Amniotic epithelial cell (primary cell): ENCODE measurements at regions not wholly inside any gene's neighbourhood (a gene's known extent, or its start where the extent isn't known, plus 50 kb on each side); places are given as distances from the start of the nearest gene placed in this dataset.
"Not testable (repeated sequence)": the region's sequence is repeated elsewhere in the genome, so short reads cannot be mapped to it uniquely, and the experiment has no call there.

Source experiments
- DNase-seq: peaks from one replicate; pipeline ENCODE4 v3.0.0-alpha.2; 2010; ENCODE audit warnings: low read depth

DNA sequence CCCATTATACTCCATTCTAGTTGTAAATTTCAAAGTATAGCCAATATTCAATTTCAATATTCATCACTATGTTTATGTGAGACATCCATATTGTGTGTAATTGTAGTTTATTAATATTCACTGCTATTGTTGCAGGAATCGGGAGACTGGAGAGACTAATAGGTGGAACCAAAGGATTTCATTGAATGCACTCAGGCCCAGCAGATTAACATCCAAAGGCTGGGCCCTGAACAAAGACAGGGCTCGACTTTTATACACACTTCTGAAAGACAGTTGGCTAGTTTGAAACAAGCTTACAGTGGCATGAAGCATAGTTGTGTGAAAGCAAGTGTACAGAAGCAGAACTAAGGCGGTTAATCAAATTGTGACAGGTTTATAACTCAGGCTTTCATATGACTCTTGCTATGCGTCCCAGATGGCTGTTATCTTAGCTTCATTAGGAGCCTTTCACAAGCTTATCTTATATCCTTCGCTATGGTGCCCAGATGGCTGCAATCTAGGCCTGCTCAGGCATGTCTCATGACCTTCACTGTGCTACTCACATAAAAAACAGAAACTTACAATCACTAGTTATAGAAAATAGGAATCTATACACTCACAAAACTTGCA, 1038.8 kb upstream of the EPHA6 start:
- peak; percentile 9 for DNase-seq

DNA sequence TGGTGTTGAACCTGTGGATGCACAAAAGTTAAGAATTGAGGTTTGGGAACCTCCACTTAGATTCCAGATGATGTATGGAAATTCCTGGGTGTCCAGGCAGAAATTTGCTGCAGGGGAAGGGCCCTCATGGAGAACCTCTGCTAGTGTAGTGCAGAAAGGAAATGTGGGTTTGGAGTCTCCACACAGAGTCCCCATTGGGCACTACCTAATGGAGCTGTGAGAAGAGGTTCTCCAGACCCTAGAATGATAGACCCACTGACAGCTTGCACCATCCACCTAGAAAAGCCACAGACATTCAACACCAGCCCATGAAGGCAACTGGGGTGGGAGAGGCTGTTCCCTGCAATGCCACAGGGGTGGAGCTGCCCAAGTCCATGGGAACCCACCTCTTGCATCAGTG, 1032.8 kb upstream of the EPHA6 start:
- DNase-seq: no peak

DNA sequence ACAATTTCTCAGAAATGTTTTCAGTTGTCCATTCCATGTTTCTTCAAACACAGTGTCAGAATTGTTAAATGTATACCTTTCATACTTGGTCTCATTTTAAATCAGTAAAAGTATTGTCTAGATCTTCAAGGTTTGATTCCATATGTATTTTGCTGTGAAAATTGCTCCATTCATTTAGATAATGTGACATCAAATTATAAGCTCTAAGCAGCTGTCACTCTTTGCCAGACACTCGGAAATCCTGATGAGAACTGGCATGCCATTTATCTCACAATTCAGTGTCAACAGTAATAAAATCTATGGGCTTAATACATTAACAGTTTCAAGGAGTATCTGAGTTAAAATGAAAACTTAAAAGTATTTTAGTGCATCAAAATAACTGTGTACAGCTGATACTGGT, 1025.3 kb upstream of the EPHA6 start:
- no peak for DNase-seq

DNA sequence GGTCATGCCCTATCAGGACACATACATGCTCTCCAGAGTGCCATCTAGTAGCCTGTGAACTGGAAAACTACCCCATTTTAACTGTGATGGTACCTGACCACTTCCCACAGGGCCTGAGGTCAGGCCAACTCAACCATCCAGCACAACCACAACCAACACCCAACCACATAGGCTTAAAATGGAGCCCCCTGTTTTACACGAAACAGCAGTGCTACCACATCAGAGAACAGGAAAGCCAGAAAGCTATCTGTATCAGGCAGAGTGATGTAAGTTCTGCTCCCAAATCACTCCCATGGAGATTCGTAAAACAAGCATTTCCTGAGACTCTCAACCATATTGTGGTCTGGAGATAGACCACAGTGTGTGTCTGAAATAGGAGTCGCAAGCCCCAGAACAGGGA, 1017.3 kb upstream of the EPHA6 start:
- DNase-seq: no peak

DNA sequence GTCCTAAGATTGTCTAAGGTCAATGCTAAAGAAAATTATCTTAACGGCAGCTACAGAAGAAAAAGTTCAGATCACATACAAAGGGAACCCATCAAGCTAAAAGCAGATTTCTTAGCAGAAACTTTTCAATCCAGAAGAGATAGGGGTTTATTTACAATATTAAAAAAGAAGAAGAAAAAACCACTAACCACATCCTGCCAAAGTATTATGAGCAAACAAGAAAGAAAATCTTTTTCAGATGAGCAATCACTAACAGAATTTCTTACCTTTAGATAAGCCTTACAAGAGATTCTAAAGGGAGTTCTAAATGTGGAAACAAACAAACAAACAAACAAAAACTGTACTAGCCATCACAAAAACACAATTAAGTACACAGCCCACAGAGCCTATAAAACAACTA, 1015.8 kb upstream of the EPHA6 start:
- DNase-seq: peak; percentile 40

DNA sequence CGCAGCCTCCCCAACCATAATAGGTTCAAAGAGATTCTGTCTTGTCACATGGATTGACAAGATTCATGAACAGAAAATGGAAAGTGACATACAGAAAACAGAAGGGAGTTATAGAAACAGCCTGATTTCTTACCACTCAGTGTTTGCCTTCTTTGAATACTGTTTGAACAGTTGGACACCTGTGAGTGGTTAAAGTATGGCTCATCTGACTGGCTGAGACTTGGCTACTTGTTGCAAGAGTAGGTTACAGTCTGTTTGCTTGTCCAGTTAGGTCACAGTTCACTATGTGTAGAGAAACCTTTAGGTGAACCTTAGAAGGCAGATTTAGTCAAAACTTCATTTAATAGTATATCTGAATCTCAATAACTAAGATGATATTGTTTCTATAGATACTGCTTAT, 1003.9 kb upstream of the EPHA6 start:
- DNase-seq: no peak

DNA sequence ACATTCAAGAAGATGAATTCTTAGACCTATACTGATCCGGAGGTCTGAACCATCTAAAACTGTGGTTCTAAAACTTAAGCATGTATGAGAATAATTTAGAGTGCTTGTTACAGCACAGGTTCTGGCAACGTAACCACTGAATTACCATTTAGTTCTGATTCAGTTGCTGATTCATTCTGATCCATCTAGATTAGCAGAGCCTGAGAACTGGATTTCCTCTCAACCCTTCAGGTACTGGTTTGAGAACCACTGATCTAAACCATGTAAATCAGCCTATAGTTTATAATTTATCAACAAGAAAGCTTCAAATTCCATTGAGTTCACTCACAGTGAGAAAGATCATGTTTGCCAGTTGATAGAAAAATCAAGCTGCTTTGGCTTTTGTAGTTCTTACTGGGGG, 1001.1 kb upstream of the EPHA6 start:
- DNase-seq: peak; percentile 71

DNA sequence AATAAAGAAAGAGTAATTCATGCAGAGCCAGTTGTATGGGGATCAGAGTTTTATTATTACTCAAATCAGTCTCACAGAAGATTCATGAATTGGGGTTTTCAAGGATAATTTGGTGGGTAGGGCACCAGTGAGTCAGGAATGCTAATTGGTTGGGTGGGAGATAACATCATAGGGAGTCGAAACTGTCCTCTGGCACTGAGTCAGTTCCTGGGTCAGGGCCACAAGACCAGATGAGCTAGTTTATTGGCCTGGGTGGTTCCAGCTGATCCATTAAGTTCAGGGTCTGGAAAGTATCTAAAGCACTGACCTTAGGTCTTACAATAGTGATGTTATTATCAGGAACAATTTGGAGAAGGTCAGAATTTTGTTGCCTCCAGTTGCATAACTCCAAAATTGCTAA, 998.6 kb upstream of the EPHA6 start:
- DNase-seq: peak; percentile 51

DNA sequence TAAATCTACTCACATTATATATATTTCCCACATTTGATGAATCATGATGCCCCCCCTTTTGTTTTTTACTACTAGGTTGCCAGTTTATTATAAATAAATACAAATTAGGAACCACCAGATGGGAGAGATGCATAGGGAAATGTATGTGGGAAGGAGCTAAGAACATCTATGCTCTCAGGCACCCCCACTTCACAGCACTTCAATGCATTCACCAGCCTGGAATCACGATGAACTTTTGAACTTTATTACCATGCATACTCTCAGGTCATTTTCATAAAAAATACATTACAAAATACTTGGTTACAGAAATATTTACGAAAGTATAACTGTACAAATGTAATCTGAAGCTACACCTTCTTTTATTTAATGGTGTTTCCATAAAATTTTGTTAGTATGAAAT, 988.0 kb upstream of the EPHA6 start:
- DNase-seq: no peak

DNA sequence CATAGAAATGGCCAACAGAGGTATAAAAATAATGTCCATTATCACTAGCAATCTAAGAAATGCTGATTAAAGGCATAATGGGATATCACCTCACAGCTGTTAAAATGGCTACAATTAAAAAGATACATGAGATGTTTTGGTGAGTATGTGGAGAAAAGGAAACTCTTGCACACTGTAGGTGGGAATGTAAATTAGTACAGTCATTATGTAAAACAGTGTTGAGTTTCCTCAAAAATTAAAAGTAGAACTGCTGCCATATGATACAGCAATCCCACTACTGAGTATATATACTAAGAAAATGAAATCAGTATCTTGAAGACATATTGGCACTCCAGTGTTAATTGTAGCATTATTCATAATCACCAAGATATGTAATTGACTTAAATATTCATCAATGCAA, 982.2 kb upstream of the EPHA6 start:
- DNase-seq: no peak

DNA sequence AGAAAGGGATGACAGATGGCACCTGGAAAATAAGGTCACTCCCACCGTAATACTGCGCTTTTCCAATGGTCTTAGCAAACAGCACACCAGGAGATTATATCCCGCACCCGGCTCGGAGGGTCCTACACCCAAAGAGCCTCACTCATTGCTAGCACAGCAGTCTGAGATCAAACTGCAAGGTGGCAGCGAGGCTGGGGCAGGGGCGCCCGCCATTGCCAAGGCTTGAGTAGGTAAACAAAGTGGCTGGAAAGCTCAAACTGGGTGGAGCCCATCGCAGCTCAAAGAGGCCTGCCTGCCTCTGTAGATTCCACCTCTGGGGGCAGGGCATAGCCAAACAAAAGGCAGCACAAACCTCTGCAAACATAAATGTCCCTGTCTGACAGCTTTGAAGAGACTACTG, 953.8 kb upstream of the EPHA6 start:
- DNase-seq: not testable (repeated sequence)

DNA sequence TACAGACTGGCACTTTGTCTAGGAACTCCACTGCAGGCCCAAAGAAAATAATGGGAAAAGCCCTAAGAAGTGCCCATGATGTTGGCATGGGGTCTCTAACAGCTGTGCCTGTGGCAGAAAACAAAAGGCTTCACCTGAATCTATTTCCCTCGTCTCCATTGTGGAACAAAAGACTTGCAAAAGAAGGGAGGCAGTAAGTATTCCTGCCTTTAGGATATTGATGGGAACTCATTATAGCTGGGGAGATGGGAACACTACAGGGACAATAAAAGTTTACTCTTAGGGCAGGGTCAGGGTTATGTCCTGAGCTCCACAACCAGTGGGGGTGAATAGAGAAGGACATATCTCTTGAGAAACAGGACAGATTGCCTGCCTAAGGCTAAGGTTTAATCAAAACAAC, 930.6 kb upstream of the EPHA6 start:
- DNase-seq: no peak

DNA sequence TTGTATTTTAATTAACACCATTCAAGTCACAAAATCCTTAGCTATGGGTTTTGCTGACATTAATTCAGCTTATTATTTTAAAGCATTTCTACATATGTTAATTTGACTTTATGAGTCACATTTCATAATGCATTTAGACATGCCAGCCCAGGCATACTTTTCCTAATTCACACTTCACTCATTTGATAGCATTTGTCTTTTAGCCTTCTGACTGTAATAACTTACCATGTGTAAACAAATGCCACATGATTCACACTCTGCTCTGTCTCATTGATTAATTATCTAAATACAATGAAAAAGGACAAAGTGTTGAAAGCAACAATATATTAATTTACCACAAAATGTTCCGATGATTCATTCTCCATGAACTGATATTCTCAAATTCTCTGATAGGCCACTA, 927.8 kb upstream of the EPHA6 start:
- peak; percentile 40 for DNase-seq

DNA sequence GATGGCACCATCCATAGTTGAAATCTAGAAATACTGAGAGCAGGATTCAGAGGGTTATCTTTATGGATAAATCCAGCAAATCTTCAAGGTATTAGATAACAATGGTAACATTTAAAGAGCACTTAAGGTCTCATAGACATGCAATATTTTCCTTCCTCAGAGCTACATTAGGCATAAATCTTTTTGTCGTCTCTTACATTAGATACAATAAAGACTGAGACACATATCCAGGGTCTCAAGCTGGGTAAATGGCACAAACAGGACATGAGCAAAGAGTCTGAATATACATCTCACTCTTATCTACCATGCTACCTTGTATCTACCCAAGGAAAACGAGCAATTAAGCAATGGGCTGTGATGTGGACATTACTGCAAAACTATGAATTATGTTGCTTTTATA, 927.3 kb upstream of the EPHA6 start:
- DNase-seq: no peak

DNA sequence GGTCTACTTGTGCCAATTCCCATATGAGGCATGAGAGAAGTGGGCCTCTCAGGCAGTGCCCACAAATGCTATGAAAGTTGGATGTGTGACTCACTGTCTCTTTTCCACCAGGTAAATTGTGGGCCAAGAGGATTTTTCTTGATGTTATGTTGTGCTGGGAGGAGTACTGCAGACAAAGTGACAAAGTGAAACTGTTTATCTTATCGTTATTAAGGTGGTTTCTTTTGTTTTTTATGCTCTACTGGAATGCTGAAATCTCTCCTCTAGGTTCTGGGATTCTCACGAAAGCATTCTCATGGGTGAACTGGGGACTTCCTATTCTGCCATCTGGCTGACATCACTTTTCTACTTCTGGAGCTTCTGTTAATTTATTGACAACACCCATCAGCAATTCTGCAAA, 919.6 kb upstream of the EPHA6 start:
- no peak for DNase-seq

DNA sequence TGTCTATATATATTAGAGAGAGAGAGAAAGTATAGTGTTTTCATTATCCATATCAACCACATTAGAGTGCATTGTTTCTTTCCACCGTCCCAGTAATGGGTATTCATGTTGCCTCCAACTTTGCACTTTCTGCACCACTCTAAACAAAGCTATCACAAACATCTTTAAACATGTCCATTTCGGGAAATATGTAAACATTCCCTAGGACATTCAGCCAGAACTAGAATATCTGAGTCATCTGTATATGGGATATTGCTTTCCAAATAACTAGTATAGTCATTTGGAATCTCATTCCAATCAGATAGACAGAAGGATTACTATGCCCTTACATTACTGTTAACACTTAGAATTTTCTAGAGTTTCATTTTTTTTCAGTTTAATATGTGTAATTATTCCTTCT, 914.9 kb upstream of the EPHA6 start:
- DNase-seq: peak; percentile 26

DNA sequence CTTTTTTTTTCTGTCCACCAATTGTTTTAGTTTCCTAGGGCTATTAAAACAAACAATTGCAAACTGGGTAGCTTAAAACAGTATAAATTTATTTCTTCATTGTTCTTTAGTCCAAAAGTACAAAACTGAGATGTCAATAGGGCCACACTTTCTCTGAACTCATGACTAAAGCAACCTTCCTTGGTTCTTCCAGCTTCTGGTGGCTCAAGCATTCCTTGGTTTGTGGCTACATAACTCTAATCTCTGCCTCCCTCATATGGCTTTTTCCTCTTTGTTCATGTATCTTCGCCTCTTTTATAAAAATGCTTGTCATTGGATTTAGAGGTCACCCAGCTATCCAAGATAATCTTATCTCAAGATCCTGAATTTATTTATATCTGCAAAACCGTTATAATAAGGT, 914.5 kb upstream of the EPHA6 start:
- peak; percentile 49 for DNase-seq

DNA sequence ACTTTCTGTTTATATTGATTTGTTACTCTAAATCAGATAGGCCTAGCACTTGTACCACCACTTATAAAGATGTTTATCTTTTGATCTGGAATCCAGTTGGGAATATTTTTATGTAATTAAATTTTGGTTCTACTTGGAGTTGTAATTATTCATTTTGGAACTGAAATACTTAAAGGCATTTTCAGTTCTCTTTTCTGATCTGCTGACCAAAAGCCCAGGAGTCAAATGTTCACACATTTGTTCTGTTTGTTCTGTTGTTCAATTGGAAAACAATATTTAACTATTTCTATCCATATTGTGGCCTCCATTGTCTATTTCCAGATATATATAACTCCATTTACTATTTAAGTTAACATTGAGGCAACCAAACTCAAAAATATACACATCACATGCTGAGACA, 912.4 kb upstream of the EPHA6 start:
- DNase-seq: no peak

DNA sequence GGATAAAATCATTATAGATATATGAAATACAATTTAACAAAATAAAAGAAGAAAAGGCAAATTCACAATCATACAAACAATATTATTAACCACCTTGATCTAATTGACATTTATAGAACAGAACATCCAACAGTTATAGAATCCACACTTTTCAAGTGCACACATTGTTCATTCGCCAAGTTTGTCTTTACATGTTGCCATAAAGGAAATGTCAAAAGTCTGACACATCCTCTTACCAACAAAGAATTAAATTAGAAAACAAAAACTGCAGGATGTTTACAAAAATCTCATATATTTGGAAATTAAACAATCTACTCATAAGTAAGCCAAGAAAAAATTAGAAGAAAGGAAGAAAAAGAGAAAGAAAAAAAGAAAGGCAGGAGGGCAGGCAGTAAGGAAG, 909.2 kb upstream of the EPHA6 start:
- DNase-seq: no peak

DNA sequence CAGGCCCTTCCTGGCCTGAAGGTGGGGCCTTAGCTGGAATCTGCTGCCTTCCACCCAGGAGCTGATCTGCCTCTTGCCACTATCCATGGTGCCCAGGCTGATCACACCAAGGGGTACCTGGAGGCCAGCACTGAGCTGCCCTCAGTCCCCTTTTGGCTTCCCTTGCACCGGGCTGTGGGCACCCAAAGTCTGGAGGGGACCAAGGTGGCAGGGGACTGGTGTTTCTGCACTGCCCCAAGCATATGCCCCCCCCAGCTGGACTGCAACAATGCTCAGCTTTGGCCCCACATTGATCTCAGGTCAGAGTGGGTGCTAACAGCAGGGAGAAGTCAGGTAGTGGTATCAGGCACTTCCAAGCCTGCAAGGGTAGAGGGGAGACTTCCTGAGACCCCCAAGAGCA, 902.6 kb upstream of the EPHA6 start:
- no peak for DNase-seq

DNA sequence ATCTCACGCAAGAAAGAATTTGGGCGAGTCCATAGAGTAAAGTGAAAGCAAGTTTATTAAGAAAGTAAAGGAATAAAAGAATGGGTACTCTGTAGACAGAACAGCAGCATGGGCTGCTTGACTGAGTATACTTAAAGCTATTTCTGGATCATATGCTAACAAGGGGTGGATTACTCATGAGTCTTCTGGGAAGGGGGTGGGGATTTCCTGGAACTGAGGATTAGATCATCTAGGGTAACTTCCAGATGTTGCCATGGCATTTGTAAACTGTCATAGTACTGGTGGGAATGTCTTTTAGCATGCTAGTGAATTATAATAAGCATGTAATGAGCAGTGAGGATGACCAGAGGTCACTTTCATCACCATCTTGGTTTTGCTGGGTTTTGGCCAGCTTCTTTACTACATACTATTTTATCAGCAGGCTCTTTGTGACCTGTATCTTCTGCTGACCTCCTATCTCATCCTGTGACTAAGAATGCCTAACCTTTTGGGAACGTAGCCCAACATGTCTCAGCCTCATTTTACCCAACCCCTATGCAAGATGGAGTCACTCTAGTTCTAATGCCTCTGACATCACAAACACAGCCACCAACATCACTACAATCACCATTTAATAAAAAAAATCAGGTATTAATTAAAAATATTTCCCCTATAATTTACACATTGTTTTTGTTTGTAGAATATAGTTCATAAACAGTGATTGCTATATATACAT, 890.7 kb upstream of the EPHA6 start:
- peak; percentile 98 for DNase-seq

DNA sequence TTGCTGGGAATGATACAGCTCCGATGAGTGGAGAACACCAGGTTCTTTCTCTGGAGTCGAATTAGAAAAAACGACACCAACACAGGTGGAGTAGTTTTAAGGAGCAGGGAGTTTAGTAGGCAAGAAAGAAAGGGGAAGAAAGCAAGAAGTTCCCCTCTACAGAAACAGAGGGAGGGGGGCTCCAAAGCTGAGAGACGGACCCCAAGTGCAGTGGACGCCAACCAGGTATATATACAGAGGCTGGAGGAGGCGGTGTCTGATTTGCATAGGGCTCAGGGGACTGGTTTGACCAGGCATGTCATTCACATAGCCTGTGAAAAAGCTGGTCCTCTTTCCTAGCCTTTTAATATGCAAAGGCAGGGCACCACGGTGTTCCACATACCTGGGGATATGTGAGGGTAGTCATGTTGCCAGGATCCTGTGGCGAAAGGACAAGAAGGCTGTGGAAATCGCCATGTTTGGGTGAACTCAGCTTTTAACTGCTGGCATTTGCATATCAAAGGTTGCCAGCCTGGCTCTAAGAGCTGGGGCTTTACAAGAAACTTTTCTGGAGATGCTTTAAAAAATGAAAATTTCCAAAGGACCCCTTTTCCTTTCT, 887.4 kb upstream of the EPHA6 start:
- no peak for DNase-seq

DNA sequence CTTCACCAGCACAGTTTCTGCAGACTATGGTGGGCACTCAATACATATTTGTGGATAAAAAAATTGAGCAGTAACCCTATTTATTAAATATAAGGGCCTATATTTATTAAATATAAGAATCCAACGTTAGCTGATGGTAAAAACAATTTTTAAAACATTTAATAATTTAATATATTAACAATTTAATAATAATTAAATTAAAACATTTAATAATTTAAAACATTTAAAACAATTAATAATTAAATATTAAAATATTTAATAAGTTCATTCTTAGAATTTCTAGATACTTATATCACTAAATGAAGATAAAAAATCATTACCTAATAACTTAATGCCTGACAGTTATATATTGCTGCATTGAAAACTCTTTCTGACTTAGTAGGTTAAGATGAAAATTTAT, 880.2 kb upstream of the EPHA6 start:
- DNase-seq: no peak

DNA sequence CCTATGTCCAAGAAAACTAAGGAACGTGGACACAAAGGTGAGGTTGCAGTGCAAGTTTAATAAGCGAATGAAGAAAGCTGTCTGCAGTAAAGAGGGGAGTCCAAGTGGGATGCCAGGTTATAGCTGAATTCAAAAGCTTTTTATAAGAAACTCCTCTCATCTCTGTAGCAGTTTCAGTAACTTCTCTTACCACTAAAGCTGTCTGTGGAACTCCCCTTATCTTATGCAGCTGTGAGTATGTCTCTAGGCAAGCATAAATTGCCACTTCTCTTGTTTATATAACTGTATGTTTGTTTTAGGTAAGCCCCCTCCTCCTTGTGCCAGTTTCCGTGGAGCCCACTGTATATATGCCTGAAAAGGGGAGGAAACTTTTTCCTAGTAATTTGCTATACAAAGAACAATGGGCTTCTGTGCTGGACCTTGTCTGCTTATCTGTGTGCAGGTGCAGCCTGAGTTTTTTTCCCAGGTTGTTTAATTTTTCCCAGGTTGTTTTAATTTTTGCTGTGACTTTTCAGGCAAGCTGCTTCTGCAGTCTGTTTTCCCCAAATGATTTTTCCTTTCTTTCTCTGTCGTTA, 875.1 kb upstream of the EPHA6 start:
- DNase-seq: no peak
